Tongue (tissue), 1 donor: ENCODE measurements at regions not wholly inside any gene's neighbourhood (a gene's known extent, or its start where the extent isn't known, plus 50 kb on each side); places are given as distances from the start of the nearest gene placed in this dataset.
A peak's percentile ranks its signal among the peaks of the same experiment; 100 is the strongest.

Experiments
- DNase-seq: peaks from one replicate; pipeline ENCODE4 v3.0.0-alpha.2; 2015

DNA sequence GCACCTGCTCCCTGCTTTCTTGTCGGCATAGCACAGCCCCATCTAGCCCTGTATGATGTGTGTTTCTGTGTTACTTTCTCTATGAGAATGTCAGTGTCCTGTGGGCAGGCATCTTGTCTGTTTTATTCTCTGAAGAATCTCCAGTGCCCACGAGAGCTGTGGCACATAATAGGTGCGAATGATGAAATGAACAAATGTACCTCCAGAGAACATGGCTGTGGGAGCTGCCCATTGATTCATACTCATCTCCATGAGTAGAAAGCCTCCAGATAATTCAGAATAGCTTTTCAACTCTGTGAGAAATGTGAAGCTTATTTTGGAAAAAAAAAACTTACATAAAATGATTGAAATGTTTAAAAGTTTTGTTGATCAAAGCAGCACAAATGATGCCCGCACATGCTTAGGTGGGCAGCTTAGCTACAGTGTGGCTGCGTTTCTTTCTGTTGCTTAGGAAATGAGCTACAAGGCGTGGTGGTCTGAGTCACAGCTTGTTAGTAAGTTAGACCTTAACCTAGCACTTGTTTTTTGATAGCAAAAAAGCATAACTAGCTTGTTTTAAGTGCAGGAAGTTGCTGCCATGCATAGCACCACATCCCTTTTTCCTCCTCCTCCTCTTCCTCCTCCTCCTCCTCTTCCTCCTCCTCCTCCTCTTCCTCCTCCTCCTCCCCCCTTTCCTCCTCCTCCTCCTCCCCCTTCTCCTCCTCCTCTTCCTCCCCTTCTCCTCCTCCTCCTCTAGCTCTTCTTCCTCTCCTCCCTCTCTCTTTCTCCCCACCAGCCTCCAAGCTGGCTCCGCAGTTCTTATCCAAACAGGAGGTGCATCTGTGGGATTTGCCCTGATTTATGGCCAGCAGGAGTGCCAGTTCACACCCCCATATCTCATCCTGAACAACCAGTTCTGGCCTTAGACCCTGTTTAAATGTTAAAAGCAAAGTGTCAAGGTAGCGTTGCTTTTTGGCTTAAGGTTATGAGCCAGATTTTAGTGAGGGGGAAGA is 221.5 kb downstream of the IRF8 start:
- DNase-seq = no peak

DNA sequence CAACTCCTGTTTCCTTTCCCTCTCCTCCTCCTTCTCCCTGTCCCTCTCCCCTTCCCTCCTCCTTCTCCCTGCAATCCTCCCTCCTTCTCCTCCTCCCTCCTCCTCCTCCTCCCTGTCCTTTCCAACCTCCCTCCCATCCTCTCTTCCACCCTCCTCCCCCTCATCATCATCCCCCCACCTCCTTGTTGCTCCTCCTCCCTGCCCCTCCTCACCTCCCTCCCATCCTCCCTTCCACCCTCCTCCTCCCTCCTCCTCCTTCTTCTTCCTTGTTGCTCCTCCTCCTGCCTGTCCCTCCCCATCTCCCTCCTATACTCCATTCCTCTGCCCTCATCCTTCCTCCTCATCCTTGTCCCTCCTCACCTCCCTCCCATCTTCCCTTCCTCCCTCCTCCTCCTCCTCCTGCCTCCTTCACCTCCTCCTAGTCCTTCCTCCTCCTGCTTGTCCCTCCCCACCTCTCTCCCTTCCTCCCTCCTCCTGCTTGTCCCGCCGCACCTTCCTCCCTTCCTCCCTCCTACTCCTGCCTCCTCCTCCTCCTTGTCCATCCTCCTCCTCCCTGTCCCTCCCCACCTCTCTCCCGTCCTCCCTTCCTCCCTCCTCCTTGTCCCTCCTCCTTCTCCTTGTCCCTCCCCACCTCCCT is 222.5 kb downstream of the IRF8 start:
- no peak for DNase-seq

DNA sequence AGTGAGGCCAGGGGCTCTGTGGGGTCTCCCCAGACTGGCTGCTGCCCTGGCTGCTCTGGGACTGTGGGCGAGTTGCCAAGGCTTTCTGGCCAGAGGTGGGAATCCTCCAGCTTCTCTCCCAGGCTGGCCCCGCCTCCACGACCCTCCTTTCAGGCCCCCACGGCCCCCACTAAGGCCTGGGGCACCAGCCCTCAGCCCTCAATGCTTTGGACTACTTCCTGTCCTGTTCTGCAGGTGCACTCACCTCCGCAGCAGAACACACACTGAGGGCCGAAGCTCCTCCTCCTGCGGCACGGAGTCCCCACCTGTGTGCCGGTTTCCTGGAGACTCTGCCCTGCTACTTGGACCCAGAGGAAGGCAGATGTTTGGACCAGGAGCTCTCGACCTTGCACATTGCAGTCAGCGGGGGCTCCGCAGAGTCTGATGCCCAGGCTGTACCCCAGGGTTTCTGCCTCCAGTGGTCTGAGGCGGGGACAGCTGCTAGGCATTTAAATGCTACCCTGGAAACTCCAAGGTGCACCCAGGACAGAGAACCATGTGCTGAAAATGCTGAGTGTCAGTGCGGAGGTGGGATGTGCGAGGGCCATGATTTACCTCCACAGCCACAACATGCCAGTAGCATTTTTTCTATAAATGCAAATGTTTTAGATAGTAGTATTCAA is 223.8 kb downstream of the IRF8 start:
- no peak for DNase-seq

DNA sequence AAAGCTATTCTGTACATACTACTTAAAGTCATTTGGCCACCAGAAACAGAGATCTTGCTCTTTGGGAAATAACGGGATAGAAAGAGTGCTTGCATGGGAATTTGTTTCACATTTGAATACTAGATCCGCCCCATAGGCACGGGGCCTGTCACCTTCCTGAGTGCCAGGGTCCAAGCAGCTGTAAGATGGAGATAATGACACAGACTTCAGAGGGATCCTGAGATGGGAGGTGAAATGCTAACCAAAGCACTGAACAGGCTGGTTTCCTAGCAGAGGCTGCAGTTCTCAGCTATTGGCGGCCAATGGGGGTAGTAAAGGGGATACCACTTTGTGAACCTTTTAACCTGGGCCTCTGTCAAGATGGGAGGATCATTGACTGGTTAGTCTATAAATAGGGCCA is 225.4 kb downstream of the IRF8 start:
- no peak for DNase-seq

DNA sequence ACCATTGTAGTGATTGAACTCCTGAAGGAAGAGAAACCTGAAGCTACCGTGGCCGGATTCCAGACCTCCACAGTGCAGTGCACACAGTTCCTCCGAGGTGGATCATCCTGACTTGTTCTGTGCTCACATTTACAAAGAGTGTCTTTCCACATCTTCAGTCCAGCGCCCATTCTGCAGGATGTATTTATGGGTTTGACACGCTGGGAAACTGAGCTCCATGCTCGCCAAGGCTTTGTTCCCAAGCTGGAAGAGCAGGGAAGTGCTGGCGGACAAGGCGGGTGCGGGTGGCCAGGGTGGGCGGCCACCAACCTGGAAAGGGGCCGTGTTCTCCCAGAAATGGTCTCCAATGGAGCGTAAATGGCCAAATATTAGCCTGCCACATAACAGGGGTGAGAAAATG is 227.9 kb downstream of the IRF8 start:
- DNase-seq = no peak

DNA sequence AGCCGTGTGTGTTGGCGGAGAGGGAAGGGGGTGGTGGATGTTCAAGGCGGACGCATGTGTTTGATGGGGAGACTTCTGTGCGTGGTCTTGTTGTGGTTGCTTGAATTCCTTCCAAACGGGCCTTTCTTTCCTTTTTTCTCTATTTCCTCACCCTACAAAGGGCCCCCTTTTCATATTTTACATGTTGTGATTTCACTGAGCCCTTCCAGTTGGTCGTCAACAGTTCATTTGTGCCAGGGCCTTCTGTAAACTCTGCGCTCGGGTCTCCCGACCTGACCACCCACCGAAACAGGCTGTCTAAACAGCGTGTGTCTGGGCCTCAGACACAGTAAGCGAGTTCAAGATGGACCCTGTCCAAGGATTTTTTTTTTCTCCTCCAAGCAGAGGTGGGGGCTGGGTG is 228.4 kb downstream of the IRF8 start:
- DNase-seq = peak; percentile 11

DNA sequence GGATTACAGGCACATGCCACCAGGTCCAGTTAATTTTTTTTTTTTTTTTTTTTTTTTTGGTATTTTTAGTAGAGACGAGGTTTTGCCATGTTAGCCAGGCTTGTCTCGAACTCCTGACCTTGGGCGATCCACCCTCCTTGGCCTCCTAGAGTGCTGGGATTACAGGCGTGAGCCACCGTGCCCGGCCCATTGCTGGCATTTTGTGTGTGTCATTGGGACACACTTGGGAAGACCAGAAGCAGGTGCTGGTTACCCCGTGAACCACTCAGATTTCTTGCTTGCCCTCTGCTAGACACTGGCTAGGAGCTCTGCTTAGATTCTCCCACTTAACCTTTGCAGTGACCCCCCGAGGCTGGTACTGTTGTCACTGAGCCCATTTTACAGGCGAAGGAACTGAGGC is 229.3 kb downstream of the IRF8 start:
- DNase-seq = no peak

DNA sequence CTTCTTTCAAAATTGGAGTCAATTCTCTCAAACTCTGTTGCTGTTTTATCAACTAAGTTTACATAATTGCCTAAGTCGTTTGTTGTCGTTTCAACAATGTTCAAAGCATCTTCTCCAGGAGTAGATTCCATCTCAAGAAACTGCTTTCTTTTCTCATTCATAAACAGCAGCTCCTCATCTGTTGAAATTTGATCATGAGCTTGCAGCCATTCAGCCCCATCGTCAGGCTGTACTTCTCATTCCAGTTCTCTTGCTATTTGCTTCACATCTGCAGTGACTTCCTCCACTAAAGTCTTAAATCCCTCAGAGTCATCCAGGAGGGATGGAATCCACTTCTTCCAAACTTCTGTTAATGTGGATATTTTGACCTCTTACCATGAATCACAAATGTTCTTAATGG is 230.6 kb downstream of the IRF8 start:
- peak; percentile 26 for DNase-seq

DNA sequence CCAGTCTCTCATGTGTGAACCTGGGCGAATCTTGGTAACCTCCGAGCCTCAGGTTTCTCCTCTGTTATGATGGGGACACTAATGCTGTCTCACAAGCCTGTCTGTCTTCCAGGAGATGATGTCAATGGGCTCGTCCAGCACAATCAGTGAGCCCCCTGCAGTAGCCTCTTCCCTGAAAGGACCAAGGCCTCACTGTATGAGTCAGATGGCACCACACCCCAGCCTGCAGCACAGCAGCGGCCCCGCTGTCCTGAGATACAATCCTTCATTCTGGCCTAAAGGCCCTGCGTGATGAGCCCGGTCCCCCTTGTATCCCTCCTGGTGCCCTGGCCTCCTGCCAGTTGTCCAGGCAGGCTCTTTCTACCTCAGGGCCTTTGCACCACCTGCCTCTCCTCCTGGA is 234.4 kb downstream of the IRF8 start:
- no peak for DNase-seq

DNA sequence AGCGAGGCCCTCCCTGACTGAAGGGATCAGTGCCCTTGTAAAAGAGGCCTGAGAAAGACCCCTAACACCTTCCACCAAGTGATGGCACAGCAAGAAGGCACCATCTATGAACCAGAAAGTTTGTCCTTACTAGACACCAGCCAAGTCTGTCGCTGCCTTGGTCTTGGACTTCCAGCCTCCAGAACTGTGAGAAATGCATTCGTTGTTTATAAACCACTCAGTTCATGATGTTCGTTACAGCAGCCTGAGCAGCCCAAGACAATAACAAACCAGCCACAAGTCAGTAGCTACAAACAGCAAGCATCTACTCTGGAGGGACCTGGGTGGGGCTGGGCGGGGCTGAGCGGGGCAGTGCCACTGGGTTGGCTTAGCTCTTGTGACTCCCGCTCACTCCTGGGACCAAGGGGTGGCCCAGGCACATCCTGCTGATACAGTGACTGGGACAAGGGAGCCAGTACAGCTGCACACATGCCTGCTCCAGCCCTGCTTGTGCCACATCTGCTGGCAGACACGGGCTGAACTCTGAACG is 234.9 kb downstream of the IRF8 start:
- DNase-seq = no peak

DNA sequence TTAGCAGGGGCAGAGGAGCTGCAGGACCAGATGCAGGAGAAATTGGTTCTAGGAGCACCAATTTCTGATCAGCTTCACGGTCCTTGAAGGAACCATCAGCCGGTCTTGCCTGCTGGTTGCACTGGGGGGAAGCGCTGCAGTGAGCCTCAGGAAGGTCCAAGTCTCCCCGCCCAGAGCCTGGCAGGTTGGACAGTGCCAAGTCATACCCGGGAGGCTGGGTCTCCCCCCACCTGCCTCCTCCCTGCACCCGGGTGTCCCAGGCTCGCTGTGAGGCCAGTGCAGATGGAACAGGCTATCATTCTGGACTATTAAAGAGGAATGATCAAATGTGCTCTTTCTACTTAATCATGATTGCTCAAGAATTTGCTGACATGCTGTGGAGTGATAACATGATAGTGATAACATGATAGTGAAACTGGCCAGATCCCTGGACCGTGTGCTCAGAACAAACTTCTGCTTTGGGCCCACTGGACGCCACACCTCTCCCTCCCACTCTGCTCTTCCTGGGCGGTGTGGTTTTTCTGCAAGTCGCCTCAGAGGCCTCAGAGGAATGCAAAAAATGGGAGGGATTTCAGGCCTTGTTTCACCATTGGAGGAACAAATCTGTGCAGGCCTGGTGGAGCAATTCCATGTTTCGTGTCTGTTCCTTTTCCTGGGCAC is 236.0 kb downstream of the IRF8 start:
- no peak for DNase-seq

DNA sequence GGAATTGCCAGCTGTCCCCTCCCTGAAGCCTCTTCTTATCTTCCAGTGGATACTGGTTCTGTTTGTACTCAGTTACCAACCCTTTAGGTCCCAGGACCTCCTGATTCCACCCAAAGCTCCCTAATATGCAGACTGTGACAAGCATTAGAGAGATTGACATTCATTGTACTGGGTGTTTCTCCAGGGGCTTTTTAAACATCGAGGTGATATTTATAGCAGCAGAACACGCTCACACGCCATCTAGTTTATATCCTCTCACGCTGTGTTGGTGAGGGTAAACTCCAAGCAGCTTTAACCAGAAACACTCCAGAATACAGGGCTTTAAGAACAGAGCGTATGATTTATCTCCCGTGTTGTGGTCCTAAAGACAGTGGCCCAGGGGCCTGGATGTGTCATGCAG is 238.4 kb downstream of the IRF8 start:
- no peak for DNase-seq

DNA sequence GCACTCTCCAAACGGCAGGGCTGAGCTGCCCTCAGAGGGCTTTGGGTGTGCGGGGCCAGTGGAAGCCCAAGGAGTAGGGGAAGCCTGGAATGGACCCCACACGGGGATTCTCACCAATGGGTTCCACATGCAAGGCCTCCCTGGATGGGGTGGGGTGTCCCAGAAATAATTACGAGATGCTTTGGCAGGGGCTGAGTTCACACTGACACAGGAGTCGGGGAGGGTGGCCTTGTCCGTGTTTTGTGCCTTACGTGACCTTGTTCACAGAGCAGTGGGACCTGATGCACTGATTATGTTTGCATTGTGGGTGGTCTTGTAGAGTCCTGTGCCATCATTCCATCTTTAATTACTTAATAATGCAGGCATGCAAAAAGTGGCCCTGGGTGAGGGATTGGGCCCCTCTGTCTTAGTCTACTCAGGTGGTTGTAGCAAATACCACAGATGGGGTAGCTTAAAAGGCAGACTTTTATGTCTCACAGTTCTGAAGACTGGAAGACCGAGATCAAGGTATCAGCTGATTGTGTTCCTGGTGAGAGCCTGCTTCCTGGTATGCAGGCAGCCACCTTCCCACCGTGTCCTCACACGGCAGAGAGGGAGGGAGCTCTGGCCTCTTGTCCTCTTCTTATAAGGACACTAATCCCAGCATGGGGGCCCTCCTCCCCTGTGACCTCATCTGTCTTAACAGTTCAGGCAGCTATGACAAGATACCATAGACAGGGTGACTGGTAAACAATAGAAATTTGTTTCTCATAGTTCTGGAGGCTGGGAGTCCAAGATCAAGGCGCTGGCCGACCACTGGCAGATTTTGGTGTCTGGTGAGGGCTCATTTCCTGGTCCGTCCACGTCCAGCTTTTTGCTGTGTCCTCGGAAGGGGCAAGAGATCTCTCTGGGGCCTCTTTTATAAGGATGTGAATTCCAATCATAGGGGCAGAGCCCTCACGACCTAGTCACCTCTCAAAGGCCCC is 239.4 kb downstream of the IRF8 start:
- no peak for DNase-seq

DNA sequence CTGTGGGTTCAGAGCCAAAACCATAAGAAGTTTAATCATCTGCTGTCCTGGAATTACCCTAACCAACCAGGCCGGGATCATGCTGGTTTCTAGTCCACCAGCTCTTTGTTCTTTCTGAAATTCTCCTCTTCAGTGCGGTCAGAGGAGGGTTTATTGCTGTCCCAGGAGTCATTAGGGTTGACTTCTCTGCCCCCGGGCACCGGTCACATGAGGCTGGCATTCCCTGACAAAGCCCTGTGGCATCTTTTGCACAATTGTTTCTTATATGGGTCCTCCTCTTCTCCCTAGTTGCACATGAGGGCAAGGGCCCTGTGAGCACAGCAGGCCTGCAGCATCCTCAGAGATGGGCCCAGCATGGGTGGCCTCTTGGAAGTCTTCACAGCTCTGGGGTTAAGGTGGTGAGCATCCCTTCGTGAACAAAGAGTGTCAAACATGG is 243.9 kb downstream of the IRF8 start:
- no peak for DNase-seq

DNA sequence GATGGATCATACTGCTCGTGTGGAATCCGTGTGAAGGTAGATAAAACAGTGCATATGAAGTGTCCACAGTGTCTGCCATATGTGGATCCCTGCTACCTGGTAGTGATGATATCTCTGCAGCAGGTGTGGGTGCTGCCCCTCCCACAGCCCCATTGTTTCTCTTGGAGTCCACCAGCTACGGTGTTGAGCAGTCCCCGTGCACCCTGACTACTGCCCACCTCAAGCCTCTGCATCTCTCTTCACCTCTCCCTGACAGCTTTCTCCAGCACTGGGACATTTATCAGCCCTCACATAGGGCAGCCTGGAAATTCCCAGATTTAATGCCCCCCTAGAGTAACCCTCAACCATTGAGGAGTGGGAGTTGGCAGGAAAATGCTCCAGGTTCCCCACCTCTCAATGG is 244.7 kb downstream of the IRF8 start:
- no peak for DNase-seq

DNA sequence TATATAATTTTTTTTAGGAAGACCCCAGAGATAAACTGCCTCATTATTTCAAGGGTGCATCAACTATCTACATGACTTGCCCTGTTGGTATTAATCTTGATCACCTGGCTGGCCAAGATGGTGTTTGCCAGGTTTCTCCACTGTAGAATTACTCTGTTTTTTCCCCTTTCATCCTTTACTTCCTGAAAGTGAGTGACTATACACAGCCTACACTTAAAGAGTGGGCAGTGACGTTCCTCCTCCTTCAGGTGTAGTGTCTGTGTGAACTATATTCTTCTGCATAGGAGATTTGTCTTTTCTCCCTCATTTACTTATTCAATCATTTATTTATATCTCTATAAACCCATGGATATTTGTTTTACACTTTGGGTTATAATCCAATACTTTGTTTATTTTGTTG is 246.7 kb downstream of the IRF8 start:
- no peak for DNase-seq

DNA sequence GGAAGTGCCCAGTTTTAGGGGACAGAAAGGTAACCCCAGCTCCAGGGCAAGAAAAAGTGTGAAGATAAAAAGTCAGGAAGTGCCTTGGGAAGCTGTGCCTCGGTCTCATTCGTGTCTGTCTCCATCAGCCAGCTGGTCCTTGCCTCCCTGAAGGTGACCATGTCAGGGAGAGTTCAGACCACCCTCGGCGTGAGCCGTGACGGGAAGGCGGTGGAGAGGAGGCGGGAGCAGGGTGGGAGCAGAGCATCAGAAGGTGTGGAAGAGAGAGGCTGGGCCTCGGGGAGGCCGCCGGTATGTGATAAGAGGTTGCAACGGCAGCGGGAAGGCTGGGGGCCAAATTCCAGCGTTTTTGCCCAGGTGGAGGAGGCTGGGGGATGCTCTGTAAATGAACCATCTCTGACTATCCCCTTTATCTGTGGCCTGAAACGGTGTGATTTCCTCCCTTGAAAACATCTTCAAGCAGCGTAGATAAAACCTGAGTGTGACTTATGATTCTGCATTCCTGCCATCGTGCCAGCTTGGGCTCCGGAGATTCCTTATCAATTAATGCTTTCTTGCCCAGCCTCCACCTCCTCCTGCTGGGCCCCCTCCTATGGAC is 251.8 kb downstream of the IRF8 start:
- DNase-seq = no peak

DNA sequence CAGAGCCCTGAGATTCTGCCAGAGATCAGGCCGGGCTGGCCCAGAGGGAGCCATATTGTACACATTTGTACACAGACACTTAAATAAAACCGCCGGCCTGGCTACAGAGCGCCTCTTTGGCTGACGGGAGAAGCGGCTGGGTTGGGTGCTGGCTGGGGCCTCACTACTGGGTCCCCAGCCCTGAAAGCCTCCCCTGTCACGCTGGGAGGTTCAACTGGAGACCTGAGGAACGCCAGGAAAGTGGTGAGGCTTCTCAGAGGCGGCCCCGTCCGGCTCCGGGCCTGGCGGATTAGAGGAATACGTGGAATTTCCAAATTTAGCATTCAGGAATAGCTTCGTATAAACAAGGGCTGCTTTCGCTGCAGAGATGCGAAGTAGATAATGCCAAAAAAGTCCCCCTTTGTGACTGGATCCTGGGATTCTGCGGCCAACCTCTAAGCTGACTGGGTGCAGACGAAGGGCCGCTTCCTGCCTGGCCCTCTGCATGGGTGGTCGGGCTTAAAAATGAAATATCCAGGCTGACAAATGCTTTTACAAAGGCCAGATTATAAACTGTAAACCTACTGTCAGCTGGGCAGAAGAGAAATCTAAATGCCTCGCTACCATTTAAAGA is 252.4 kb downstream of the IRF8 start:
- peak; percentile 50 for DNase-seq

DNA sequence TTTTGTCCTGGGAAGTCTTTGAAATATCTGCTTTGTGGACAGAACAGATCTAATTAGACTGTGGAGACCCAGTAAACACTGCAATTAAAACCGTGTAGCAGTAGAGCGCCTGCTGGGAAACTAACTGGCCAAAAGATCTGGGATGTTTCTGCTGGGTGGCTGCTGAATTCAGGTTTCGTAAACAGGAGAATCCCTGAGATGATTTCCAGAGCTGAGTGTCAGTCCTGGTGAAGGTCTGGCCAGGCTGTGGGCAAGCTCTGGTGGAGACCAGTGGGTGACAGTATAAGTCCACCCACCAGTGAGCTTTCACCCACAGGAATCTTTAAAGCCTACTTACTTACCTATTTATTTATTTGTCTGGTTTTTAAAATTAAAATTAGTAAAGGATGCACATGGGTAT is 257.2 kb downstream of the IRF8 start:
- no peak for DNase-seq

DNA sequence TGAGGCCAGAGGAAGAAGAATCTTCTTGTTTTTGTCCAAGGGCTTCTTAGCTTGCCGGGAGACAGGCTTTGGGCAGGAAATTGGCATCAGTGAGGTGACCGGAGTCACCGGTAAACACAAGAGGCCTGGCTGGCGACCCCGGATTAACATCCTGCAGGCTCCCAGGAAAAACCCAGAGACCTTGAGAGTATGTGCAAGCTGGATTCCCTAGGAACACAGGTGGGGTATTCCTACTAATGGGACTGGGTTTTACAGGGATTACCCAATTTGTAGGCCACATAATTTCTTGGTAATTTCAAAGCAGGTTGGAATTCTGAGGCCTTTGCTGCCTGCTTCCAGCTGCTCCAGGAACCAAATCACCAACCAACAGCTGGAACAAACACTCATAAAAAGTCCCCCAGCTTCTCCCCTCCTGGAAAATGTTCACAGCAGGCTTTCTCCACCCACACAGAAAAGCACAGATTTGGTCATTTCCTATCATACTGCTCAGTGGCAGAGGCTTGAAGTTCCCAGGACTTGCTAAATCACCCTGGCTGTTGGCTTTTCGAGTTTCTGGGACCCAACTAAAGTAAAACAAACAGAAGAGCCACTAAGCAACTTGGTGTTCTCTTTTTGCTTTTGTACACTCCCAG is 258.8 kb downstream of the IRF8 start:
- DNase-seq = peak; percentile 31
